GM12892 (cell line): ENCODE measurements at regions not wholly inside any gene's neighbourhood (a gene's known extent, or its start where the extent isn't known, plus 50 kb on each side); places are given as distances from the start of the nearest gene placed in this dataset.

ENCODE experiments used
- POLR2A ChIP-seq: IDR thresholded peaks from 2 replicates; pipeline ENCODE4 v1.6.1; 2011; ENCODE audit warnings: low read depth, low read length, control low read depth
- POLR2AphosphoS5 ChIP-seq: IDR thresholded peaks from 2 replicates; pipeline ENCODE4 v1.6.1; 2011; ENCODE audit warnings: low read depth, low read length, control low read depth
- TAF1 ChIP-seq: IDR thresholded peaks from 2 replicates; pipeline ENCODE4 v1.6.1; 2011; ENCODE audit warnings: low read depth, mild to moderate bottlenecking, control low read depth, low read length, borderline replicate concordance

DNA sequence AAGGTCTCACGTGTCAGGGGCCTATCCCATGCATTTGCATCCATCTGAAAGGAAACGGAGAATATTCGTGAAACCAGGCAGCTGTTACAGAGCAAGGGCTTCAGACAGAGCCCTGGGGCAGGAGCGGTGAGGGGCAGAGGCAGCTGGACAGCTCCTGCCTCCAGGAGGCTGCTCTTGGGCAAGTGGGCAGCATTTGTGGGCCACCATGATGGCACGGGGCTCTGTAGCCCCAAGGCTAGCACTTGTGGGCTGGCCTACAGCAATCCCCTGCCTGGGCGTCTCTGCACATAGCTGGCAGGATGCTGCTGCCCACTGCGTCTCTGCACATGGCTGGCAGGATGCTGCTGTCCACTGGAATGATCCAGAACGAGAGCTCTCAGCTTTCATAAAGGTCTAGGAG, 52.8 kb upstream of the PTMA start:
- no peak for TF ChIP-seq POLR2A
- TF ChIP-seq TAF1: no peak
- no peak for TF ChIP-seq POLR2AphosphoS5
